ENCODE measurements at regions not wholly inside any gene's neighbourhood (a gene's known extent, or its start where the extent isn't known, plus 50 kb on each side); places are given as distances from the start of the nearest gene placed in this dataset.

DNA sequence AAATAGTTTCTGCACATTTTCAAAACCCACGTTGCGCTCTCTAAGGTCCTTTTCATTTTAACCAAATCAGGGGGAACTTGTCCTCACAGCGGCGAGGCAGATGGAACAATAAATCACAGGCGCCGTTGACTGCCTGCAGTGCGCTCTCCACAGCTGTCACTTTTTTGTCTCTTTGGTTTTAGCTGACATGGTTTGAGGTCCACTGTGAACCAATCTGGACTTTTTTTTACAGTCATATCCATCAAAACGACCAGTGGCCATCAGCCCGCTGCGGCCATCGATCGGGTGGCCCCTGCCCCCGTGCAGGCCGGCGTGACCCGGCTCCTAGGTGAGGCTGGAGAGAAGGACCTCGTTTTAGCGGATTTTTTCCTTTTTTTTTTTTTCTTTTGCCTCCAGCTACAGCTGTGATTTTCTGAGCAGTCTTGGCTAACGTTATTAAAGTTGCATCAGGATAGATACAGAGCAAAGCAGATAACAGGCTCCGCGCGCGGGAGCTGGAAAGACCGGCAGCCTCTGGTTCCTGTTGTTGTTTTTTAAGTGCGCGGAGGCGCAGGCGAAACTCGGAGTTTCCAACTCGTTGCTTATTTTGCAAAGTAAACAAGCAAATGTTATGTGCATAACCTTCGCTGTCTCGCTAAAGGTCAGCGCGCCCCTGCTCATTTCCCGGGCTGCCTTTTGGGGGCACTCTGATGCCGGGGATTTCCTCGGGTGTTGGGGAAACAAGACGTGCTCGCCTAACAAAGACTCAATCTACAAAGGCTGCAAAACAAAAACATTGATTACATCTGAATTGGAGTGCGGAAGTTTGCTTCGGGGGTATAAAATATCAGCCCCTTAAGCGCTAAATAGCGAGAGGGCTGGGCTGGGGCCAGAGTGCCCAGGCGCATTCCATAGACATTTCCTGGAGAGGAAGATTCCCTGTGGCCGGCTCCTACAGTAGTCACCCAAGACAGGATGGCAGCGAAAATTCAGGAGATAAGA is 414.8 kb upstream of the MKI67 start:
- Histone ChIP-seq H3K4me3 (ENCODE audit: low read length) (no peak overlapping the region), H4K20me1 (ENCODE audit: low read length) (no peaks in the 10 kb centered on the region), H3K4me2 (ENCODE audit: low read length) (no peak overlapping the region), H3K4me1 (ENCODE audit: insufficient read depth, low read length) (no peaks in the 10 kb centered on the region), H3K9me3 (ENCODE audit: low read length) (no peaks in the 10 kb centered on the region), H3K27me3 (ENCODE audit: low read length) (peaks cover 75% of the 10 kb centered on the region), H3F3A (ENCODE audit: low read length, unreplicated experiment) (no peaks in the 10 kb centered on the region), H3K27ac (ENCODE audit: low read length) (no peak overlapping the region), H3K9ac (ENCODE audit: low read length) (no peak overlapping the region), H3K79me2 (ENCODE audit: low read length) (no peaks in the 10 kb centered on the region), H3K36me3 (ENCODE audit: low read depth, low read length) (no peaks in the 10 kb centered on the region), H2AFZ (ENCODE audit: low read length) (no peak overlapping the region), H3K9me2 (replicated peaks; ENCODE audit: low read length) (no peaks in the 10 kb centered on the region)
- ATAC-seq (no peak), DNase-seq (no peak)
- TF ChIP-seq EZH2phosphoT487 (IDR thresholded peaks at IDR 0.05; ENCODE audit: borderline replicate concordance, low read length), result no peak
- TF ChIP-seq, protein P1, sequence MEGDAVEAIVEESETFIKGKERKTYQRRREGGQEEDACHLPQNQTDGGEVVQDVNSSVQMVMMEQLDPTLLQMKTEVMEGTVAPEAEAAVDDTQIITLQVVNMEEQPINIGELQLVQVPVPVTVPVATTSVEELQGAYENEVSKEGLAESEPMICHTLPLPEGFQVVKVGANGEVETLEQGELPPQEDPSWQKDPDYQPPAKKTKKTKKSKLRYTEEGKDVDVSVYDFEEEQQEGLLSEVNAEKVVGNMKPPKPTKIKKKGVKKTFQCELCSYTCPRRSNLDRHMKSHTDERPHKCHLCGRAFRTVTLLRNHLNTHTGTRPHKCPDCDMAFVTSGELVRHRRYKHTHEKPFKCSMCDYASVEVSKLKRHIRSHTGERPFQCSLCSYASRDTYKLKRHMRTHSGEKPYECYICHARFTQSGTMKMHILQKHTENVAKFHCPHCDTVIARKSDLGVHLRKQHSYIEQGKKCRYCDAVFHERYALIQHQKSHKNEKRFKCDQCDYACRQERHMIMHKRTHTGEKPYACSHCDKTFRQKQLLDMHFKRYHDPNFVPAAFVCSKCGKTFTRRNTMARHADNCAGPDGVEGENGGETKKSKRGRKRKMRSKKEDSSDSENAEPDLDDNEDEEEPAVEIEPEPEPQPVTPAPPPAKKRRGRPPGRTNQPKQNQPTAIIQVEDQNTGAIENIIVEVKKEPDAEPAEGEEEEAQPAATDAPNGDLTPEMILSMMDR (conservative IDR thresholded peaks at IDR 0.05; ENCODE audit: low read depth, low read length), result no peak
- TF ChIP-seq EZH2 (IDR thresholded peaks at IDR 0.05; ENCODE audit: low read length, unreplicated experiment), result no peak
- no TSS peak for BruUV-seq (replicated peaks)
- POLR2A ChIA-PET (ENCODE audit: unreplicated experiment), result no interaction called here
- CTCF ChIA-PET, result no interaction called here
- intact Hi-C loops (cut with micrococcal nuclease), result no loop called here

DNA sequence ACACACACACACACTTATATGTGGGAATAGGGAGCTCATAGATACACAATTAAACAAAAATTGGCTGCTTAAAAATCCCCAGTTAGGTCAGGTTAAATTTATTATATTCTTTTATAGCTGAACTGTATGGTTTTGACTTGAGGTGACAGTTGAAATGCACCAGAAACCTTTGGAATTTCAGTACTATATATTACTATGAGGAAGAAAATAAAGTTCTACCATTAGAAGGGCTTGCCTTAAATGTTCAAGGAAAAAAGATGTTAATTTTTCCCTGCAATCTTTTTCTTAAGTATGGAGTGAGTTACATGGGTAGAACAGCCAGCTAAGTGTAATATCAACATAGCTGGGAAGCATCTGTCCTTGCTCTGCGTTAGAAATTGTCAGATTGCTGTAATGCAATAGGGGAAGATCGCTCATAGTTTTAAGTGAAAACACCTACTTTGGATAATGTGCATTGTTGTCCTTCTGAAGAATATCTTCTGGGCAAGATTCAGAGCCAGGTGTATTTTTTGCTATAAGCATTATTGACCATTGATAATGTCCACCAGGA is 415.8 kb upstream of the MKI67 start:
- no peak overlapping the region for H3K4me2 ChIP-seq (ENCODE audit: low read length)

More for the DNA sequence above, 415.8 kb upstream of the MKI67 start:
- no peaks in the 10 kb centered on the region for H3F3A ChIP-seq (ENCODE audit: low read length, unreplicated experiment)
- no TSS peak for BruUV-seq (replicated peaks)
- ChIA-PET POLR2A (ENCODE audit: unreplicated experiment) (no interaction called here), CTCF (no interaction called here)
- no peaks in the 10 kb centered on the region for H3K36me3 ChIP-seq (ENCODE audit: low read depth, low read length)
- H4K20me1 ChIP-seq (ENCODE audit: low read length), result no peaks in the 10 kb centered on the region
- no peak for DNase-seq
- H3K9me3 ChIP-seq (ENCODE audit: low read length), result no peaks in the 10 kb centered on the region
- no peak overlapping the region for H2AFZ ChIP-seq (ENCODE audit: low read length)
- intact Hi-C loops (cut with micrococcal nuclease), result no loop called here
- H3K27me3 ChIP-seq (ENCODE audit: low read length), result peaks cover 75% of the 10 kb centered on the region
- H3K9me2 ChIP-seq (replicated peaks; ENCODE audit: low read length), result no peaks in the 10 kb centered on the region
- TF ChIP-seq, protein P1 (conservative IDR thresholded peaks at IDR 0.05; ENCODE audit: low read depth, low read length), result no peak
- TF ChIP-seq EZH2phosphoT487 (IDR thresholded peaks at IDR 0.05; ENCODE audit: borderline replicate concordance, low read length) (no peak), EZH2 (IDR thresholded peaks at IDR 0.05; ENCODE audit: low read length, unreplicated experiment) (no peak)
- no peak overlapping the region for H3K9ac ChIP-seq (ENCODE audit: low read length)
- no peak for ATAC-seq
- no peaks in the 10 kb centered on the region for H3K79me2 ChIP-seq (ENCODE audit: low read length)
- no peak overlapping the region for H3K27ac ChIP-seq (ENCODE audit: low read length)
- no peaks in the 10 kb centered on the region for H3K4me1 ChIP-seq (ENCODE audit: insufficient read depth, low read length)
- no peak overlapping the region for H3K4me3 ChIP-seq (ENCODE audit: low read length)

Measured in PC-3 (cell line).